HCT116 (cell line): ENCODE measurements at regions not wholly inside any gene's neighbourhood (a gene's known extent, or its start where the extent isn't known, plus 50 kb on each side); places are given as distances from the start of the nearest gene placed in this dataset.

ENCODE experiments used
- ATAC-seq: fragments of 200-7000 bp; cut with Tn5 transposase; 2 replicates; pipeline ENCODE4 v1.9.1; 2020; ENCODE audit warnings: mild to moderate bottlenecking, moderate library complexity
- BruUV-seq: library from RNA; stranded (reverse); fragments of 400-500 nt; replicated peaks from 2 replicates; lab custom pipeline; 2021; lab: Mats Ljungman, UMichigan
- CTCF ChIA-PET: fragments of 300-600 bp; sonication (Branson Sonifier 250); formaldehyde crosslinking; loops from one replicate; lab custom pipeline; 2021; ENCODE audit warnings: antibody characterized with exemption; lab: Charles Lee
- POLR2A ChIA-PET: fragments of 300-600, 350-600 bp; sonication (Branson Sonifier 250); formaldehyde crosslinking; loops from one replicate; lab custom pipeline; 2021; ENCODE audit warnings: antibody characterized with exemption; lab: Charles Lee
- RAD21 ChIA-PET, 2 experiments: fragments of 300-600 bp; sonication (Branson Sonifier 250); formaldehyde crosslinking; loops; one replicate each; lab custom pipeline; 2023; ENCODE audit warnings: low total read pairs in 2 of 2; ENCODE audit not compliant: uncharacterized antibody in 2 of 2, unreplicated experiment in 2 of 2, low non-redundant PET in 1 of 2; lab: Charles Lee
- DNase-seq: peaks from one replicate; pipeline ENCODE4 v3.0.0-alpha.2; 2010; ENCODE audit warnings: low read depth, low spot score
- H2AFZ ChIP-seq: fragments of 200-600 bp; shearing (Covaris generic), sonication (generic); 2 replicates; pipeline ENCODE4 v1.6.1; 2017; ENCODE audit warnings: low read depth, mixed run types, mixed read lengths, antibody characterized with exemption, low read length; ENCODE audit not compliant: poor library complexity, severe bottlenecking
- H3K27ac ChIP-seq: 2 replicates; pipeline ENCODE4 v1.5.1; 2012; ENCODE audit warnings: low read depth, low read length
- H3K27me3 ChIP-seq: fragments of 200-600 bp; sonication (generic); 2 replicates; pipeline ENCODE4 v1.6.1; 2016; ENCODE audit warnings: mixed run types, low read length, mixed read lengths; ENCODE audit not compliant: insufficient read depth
- H3K36me3 ChIP-seq, 2 experiments: fragments of 200-500 bp in 1 of 2; fragments of 200-600 bp in 1 of 2; sonication (Bioruptor generic) in 1 of 2; sonication (generic) in 1 of 2; 2 replicates each; pipeline versions ENCODE4 v1.5.1 to v1.6.1; 2014 to 2016; ENCODE audit warnings: low read length in 2 of 2, inconsistent platforms in 1 of 2, mixed read lengths in 1 of 2, mixed run types in 1 of 2; ENCODE audit not compliant: insufficient read depth in 2 of 2, control insufficient read depth in 1 of 2
- H3K4me1 ChIP-seq, 2 experiments: fragments of 200-600 bp in 1 of 2; sonication (generic) in 1 of 2; 2 replicates each; pipeline versions ENCODE4 v1.5.1 to v1.6.1; 2012 to 2017; ENCODE audit warnings: low read length in 2 of 2, inconsistent platforms in 1 of 2, mild to moderate bottlenecking in 1 of 2, mixed read lengths in 1 of 2, mixed run types in 1 of 2, moderate library complexity in 1 of 2; ENCODE audit not compliant: insufficient read depth in 2 of 2, control insufficient read depth in 1 of 2
- H3K4me2 ChIP-seq: fragments of 200-600 bp; sonication (generic); 2 replicates; pipeline ENCODE4 v1.6.1; 2017; ENCODE audit warnings: mixed run types, low read length, mixed read lengths
- H3K4me3 ChIP-seq, 2 experiments: fragments of 200-600 bp in 1 of 2; sonication (generic) in 1 of 2; replicated peaks in 1 of 2; 2 replicates each; pipeline ENCODE4 v1.5.1; 2011 to 2016; ENCODE audit warnings: low read length in 2 of 2, control low read depth in 1 of 2, low read depth in 1 of 2, mild to moderate bottlenecking in 1 of 2, mixed read lengths in 1 of 2, mixed run types in 1 of 2
- H3K79me2 ChIP-seq: fragments of 200-600 bp; sonication (generic); 2 replicates; pipeline ENCODE4 v1.6.1; 2017; ENCODE audit warnings: mild to moderate bottlenecking, mixed run types, low read length, moderate library complexity, mixed read lengths; ENCODE audit not compliant: insufficient read depth
- H3K9ac ChIP-seq: fragments of 200-600 bp; sonication (generic); 2 replicates; pipeline ENCODE4 v1.6.1; 2016; ENCODE audit warnings: low read length, mixed read lengths
- H3K9me2 ChIP-seq: fragments of 200-600 bp; sonication (generic), shearing (Covaris generic); 2 replicates; pipeline ENCODE4 v1.6.1; 2017; ENCODE audit warnings: mixed run types, mild to moderate bottlenecking, moderate library complexity; ENCODE audit not compliant: insufficient read depth
- H3K9me3 ChIP-seq, 2 experiments: fragments of 200-500 bp in 1 of 2; fragments of 200-600 bp in 1 of 2; sonication (Bioruptor generic) in 1 of 2; sonication (generic) in 1 of 2; 2 replicates each; pipeline ENCODE4 v1.6.1; 2014 to 2017; ENCODE audit warnings: low read length in 2 of 2, mixed read lengths in 2 of 2, inconsistent platforms in 1 of 2, low read depth in 1 of 2, mild to moderate bottlenecking in 1 of 2, mixed run types in 1 of 2, moderate library complexity in 1 of 2; ENCODE audit not compliant: control insufficient read depth in 1 of 2, insufficient read depth in 1 of 2
- H4K20me1 ChIP-seq: fragments of 200-600 bp; sonication (generic), shearing (Covaris generic); 2 replicates; pipeline ENCODE4 v1.6.1; 2017; ENCODE audit warnings: mixed run types, mild to moderate bottlenecking, moderate library complexity; ENCODE audit not compliant: insufficient read depth
- CBX3 ChIP-seq: IDR thresholded peaks from 2 replicates; pipeline ENCODE4 v1.6.1; 2012; ENCODE audit warnings: low read depth
- CEBPB ChIP-seq: IDR thresholded peaks from 2 replicates; pipeline ENCODE4 v1.6.1; 2012; ENCODE audit warnings: low read depth
- EGR1 ChIP-seq: IDR thresholded peaks from 2 replicates; pipeline ENCODE4 v1.6.1; 2012; ENCODE audit warnings: low read depth
- ELF1 ChIP-seq: IDR thresholded peaks from 2 replicates; pipeline ENCODE4 v1.6.1; 2012; ENCODE audit warnings: low read depth, borderline replicate concordance
- EZH2phosphoT487 ChIP-seq: fragments of 200-600 bp; IDR thresholded peaks from 2 replicates; pipeline ENCODE4 v1.6.1; 2018; ENCODE audit warnings: antibody characterized with exemption, borderline replicate concordance
- FOSL1 ChIP-seq: IDR thresholded peaks from 2 replicates; pipeline ENCODE4 v1.6.1; 2012; ENCODE audit warnings: low read depth
- POLR2A ChIP-seq: IDR thresholded peaks from 2 replicates; pipeline ENCODE4 v1.7.0; 2011; ENCODE audit warnings: borderline replicate concordance; ENCODE audit not compliant: insufficient read depth, insufficient read length; ENCODE audit errors: extremely low read depth
- POLR2AphosphoS5 ChIP-seq: IDR thresholded peaks from 2 replicates; pipeline ENCODE4 v1.6.1; 2011; ENCODE audit warnings: mild to moderate bottlenecking, low read depth, low read length, moderate library complexity
- RAD21 ChIP-seq: IDR thresholded peaks from 2 replicates; pipeline ENCODE4 v1.6.1; 2012; ENCODE audit warnings: low read depth, mild to moderate bottlenecking
- SIN3A ChIP-seq: IDR thresholded peaks from 2 replicates; pipeline ENCODE4 v1.6.1; 2012; ENCODE audit warnings: low read depth
- SP1 ChIP-seq: IDR thresholded peaks from 2 replicates; pipeline ENCODE4 v1.6.1; 2012; ENCODE audit warnings: low read depth
- SRF ChIP-seq: IDR thresholded peaks from 2 replicates; pipeline ENCODE4 v1.6.1; 2012; ENCODE audit warnings: low read depth
- TCF7L2 ChIP-seq: IDR thresholded peaks from 2 replicates; pipeline ENCODE4 v1.7.0; 2011; ENCODE audit warnings: borderline replicate concordance, inconsistent platforms; ENCODE audit not compliant: insufficient read depth, insufficient read length; ENCODE audit errors: extremely low read depth
- YY1 ChIP-seq: IDR thresholded peaks from 2 replicates; pipeline ENCODE4 v1.6.1; 2011; ENCODE audit warnings: low read length, low read depth, moderate library complexity, mild to moderate bottlenecking; ENCODE audit not compliant: insufficient replicate concordance; ENCODE audit errors: extremely low read depth
- ZBTB33 ChIP-seq: IDR thresholded peaks from 2 replicates; pipeline ENCODE4 v1.6.1; 2011; ENCODE audit warnings: mild to moderate bottlenecking, low read length, moderate library complexity; ENCODE audit not compliant: insufficient replicate concordance; ENCODE audit errors: extremely low read depth
- ZFX ChIP-seq: fragments of 450-650 bp; IDR thresholded peaks from 2 replicates; pipeline ENCODE4 v1.6.1; 2017
- ZNF274 ChIP-seq: fragments of 200-500 bp; sonication (Bioruptor generic); IDR thresholded peaks from 2 replicates; pipeline ENCODE4 v1.6.1; 2014; ENCODE audit warnings: mild to moderate bottlenecking, low read depth, low read length, inconsistent platforms
- intact Hi-C: fragments of 100-400 bp; cut with micrococcal nuclease; formaldehyde crosslinking; loops from 2 replicates; pipeline ENCODE4 v1.10.0; 2022
- TF ChIP-seq, protein P1 (sequence below): IDR thresholded peaks from 2 replicates; pipeline ENCODE4 v1.6.1; 2012
- TF ChIP-seq, protein P2 (sequence below): IDR thresholded peaks from 2 replicates; pipeline ENCODE4 v1.6.1; 2012; ENCODE audit warnings: low read depth
- TF ChIP-seq, protein P3 (sequence below): IDR thresholded peaks from 2 replicates; pipeline ENCODE4 v1.6.1; 2012

GRCh38 chr2:83014462-83014861, 1444.6 kb downstream of the SUCLG1 start:
- DNase-seq: no peak
- Histone ChIP-seq H4K20me1 (no peaks in the 10 kb centered on the region), H3K4me3 (no peak overlapping the region), H3K36me3 (no peaks in the 10 kb centered on the region), H3K79me2 (no peaks in the 10 kb centered on the region), H3K9me3 (no peaks in the 10 kb centered on the region), H3K4me1 (no peaks in the 10 kb centered on the region), H3K9ac (no peak overlapping the region), H2AFZ (no peak overlapping the region), H3K4me2 (no peak overlapping the region), H3K27ac (no peak overlapping the region), H3K9me2 (no peaks in the 10 kb centered on the region), H3K27me3 (no peaks in the 10 kb centered on the region)
- ATAC-seq: no peak
- ChIA-PET RAD21 (no interaction called here), POLR2A (no interaction called here), CTCF (no interaction called here)
- no TSS peak for BruUV-seq
- TF ChIP-seq CBX3: no peak
- TF ChIP-seq, protein P1, sequence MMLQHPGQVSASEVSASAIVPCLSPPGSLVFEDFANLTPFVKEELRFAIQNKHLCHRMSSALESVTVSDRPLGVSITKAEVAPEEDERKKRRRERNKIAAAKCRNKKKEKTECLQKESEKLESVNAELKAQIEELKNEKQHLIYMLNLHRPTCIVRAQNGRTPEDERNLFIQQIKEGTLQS: no peak
- no peak for TF ChIP-seq CEBPB
- no peak for TF ChIP-seq ZNF274
- no peak for TF ChIP-seq RAD21
- TF ChIP-seq EGR1: no peak
- TF ChIP-seq YY1: no peak
- no peak for TF ChIP-seq EZH2phosphoT487
- TF ChIP-seq ELF1: no peak
- TF ChIP-seq POLR2A: no peak
- TF ChIP-seq FOSL1: no peak
- no peak for TF ChIP-seq POLR2AphosphoS5
- TF ChIP-seq ZBTB33: no peak
- no peak for TF ChIP-seq ZFX
- TF ChIP-seq, protein P2, sequence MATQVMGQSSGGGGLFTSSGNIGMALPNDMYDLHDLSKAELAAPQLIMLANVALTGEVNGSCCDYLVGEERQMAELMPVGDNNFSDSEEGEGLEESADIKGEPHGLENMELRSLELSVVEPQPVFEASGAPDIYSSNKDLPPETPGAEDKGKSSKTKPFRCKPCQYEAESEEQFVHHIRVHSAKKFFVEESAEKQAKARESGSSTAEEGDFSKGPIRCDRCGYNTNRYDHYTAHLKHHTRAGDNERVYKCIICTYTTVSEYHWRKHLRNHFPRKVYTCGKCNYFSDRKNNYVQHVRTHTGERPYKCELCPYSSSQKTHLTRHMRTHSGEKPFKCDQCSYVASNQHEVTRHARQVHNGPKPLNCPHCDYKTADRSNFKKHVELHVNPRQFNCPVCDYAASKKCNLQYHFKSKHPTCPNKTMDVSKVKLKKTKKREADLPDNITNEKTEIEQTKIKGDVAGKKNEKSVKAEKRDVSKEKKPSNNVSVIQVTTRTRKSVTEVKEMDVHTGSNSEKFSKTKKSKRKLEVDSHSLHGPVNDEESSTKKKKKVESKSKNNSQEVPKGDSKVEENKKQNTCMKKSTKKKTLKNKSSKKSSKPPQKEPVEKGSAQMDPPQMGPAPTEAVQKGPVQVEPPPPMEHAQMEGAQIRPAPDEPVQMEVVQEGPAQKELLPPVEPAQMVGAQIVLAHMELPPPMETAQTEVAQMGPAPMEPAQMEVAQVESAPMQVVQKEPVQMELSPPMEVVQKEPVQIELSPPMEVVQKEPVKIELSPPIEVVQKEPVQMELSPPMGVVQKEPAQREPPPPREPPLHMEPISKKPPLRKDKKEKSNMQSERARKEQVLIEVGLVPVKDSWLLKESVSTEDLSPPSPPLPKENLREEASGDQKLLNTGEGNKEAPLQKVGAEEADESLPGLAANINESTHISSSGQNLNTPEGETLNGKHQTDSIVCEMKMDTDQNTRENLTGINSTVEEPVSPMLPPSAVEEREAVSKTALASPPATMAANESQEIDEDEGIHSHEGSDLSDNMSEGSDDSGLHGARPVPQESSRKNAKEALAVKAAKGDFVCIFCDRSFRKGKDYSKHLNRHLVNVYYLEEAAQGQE: no peak
- TF ChIP-seq, protein P3, sequence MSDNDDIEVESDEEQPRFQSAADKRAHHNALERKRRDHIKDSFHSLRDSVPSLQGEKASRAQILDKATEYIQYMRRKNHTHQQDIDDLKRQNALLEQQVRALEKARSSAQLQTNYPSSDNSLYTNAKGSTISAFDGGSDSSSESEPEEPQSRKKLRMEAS: no peak
- TF ChIP-seq SIN3A: no peak
- no peak for TF ChIP-seq SRF
- TF ChIP-seq TCF7L2: no peak
- no peak for TF ChIP-seq SP1
- intact Hi-C loops: no loop called here
